GM19438 (cell line): ENCODE measurements at regions not wholly inside any gene's neighbourhood (a gene's known extent, or its start where the extent isn't known, plus 50 kb on each side); places are given as distances from the start of the nearest gene placed in this dataset.
"Not testable (repeated sequence)": the region's sequence is repeated elsewhere in the genome, so short reads cannot be mapped to it uniquely, and the experiment has no call there.

Source experiments
- ATAC-seq: cut with Tn5 transposase; IDR thresholded peaks from one replicate; pipeline ENCODE4 v1.9.1; 2021; ENCODE audit warnings: low read depth; ENCODE audit not compliant: unreplicated experiment

- no peak for ATAC-seq
Measured at GRCh38 chr11:79616392-79616851, 175.6 kb upstream of the TENM4 start.

DNA sequence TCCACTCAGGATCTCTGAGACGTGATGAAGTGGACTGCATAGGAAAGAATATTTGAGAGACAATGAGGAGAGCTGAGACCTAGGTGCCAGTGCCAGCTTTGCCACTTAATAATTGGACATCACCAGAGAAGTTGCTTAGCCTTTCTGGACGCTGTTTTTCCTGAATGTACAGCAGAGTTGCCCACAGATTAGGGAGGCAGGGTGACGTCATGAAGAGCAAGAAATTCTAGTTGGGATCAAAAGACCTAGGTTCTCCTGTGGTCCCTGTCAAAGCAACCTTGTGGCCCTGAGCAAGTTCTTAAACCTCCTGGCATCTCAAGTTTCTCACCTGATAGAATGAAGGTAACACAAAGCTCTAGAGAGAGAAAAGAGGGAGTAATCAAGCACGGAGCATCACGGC is 174.6 kb upstream of the TENM4 start:
- no peak for ATAC-seq

DNA sequence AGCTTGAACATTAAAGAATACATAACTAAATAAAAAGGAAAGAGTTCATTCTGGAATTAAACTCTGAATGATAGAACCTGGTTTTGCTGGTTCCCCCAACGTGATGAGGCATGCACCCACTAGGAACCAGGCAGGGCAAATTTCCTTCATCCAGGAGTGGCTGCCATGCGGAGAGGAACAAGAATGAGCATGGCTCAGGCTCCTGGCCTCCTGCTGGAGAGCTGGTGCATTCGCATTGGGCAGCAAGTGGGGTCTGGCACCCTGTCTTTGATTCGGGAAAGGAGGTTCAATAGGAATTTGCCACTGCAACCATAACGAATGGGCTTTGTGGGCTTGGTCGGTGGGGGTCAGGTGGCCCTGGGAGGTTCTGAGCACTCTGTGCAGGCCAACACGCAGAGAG is 169.8 kb upstream of the TENM4 start:
- ATAC-seq, result no peak

GRCh38 chr11:79610139-79610538 is 169.3 kb upstream of the TENM4 start:
- ATAC-seq, result no peak

- ATAC-seq, result no peak
Measured at GRCh38 chr11:79609511-79609910, 168.7 kb upstream of the TENM4 start.

DNA sequence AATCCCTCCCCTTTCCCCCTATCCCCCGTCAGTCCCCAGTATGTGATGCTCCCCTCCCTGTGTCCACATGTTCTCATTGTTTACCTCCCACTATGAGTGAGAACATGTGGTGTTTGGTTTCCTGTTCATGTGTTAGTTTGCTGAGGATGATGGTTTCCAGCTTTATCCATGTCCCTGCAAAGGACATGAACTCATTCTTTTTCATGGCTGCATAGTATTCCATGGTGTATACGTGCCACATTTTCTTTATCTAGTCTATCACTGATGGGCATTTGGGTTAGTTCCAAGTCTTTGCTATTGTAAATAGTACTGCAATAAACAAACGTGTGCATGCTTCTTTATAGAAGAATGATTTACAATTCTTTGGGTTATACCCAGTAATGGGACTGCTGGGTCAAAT is 165.6 kb upstream of the TENM4 start:
- ATAC-seq, result not testable (repeated sequence)

DNA sequence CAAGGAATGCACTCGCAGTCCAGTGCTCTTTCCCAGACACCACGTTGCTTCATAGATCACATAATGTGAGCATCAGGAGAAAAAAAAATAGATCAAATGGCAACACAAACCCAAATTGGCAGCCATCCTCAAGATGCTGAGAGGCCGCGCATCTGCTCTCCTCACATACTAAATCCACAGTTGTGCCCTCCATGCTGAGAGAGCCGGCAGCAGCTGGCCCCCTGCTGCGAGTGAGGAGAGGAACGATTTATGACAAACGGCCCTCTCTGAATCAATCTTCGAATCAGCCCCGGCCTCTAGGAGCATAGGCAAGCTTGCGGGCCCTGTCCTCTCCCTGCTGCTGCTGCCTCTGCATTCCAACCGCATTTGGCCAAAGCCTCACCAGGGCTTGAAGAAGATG is 159.9 kb upstream of the TENM4 start:
- ATAC-seq, result no peak

GRCh38 chr11:79594834-79595233 is 154.0 kb upstream of the TENM4 start:
- ATAC-seq, result no peak

GRCh38 chr11:79592824-79593223 is 152.0 kb upstream of the TENM4 start:
- ATAC-seq, result no peak

DNA sequence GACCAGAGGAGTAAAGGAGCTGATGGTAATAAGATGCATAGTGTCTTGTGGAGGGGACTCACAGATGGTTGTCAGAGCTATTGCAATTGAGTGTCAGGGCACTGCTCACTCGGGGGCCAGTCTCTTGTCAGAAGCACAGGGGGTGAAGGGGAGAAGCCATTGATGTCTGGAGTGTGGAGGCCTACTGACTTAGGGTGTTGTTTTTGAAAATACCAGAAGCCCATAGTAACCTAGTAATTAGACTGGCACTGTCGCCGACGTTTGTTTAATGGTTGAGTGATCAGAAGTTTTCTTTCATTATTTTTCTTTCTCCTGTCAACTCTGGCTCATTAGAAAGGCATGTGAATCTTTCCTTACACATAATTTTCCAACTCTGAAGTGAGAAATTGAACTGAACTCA is 151.6 kb upstream of the TENM4 start:
- ATAC-seq, result no peak

DNA sequence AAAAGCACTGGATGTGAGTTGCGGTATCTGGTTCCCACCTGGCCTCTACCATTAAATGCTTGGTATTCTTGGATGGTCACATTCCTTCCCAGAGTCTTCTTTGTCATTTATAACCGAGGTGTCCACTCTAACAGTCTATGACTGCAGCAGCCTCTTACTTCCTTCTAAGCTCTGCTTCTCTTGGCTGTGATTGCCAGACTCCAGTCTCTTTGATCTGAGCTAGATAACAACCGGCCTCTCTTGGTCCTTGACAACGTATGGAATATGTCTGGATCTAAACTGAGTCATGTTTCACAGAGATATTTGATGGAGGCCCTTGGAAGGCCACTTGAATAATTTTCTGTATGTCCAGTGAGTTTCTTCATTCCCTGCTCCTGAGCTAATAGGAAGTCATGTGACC is 141.6 kb upstream of the TENM4 start:
- no peak for ATAC-seq

GRCh38 chr11:79579063-79579462 is 138.2 kb upstream of the TENM4 start:
- ATAC-seq, result no peak

DNA sequence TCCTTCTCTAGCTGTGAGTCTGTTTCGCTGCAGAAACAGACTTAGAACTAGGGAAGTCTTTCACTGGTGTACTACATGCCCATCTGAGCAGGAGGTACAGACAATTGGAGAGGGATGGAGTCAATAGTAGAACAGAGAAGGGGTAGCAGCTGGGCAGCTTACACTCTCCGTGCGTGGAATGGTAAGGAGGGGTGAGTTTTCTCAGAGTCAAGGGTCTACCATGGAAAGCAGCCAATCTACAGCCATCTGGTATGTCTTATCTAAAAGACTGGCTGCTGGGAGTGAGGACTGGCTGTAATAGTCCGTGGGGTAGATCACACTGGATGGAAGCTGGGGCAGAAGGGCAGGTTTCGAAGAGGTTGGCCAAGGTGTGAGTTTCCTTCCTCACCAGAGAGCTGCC is 137.3 kb upstream of the TENM4 start:
- ATAC-seq, result no peak

GRCh38 chr11:79575701-79576100 is 134.9 kb upstream of the TENM4 start:
- no peak for ATAC-seq

DNA sequence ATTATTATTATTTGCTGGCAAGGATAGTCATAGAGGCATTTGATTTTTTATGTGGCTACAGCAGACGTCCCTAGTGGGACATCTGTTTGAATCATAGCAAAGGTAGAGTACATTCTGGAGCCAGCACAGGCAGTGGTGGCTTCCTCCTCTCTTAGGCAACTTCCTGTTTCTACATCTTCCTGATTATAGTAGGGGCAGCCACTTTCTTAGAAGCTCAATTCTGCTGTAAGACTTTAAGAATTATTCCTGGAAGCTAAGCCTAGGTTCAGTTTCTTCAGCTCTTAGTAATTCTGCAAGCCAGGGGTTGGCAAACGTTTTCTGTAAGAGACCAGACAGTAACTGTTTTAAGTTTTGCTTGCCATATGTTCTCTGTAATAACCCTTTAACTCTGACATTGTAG is 129.3 kb upstream of the TENM4 start:
- ATAC-seq, result no peak

GRCh38 chr11:79564288-79564925 is 123.6 kb upstream of the TENM4 start:
- no peak for ATAC-seq

DNA sequence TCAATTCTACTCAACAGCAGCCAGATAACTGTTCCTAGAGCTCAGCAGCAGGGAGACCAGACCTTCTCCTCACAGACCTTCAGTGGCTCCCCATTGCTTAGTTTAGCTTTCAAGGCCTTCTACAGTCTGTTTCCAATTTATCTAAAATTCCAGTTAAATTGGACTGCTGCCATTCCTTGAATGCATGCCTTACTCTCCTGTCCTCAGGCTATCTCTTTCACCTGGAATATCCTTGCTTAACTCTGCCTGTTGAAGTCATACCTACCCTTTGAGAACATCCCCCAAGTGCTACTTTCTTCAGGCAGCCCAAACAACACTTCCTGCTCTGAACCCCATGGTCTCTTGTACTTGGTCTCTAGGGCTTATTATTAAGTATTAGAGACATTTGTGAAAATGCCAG is 120.7 kb upstream of the TENM4 start:
- no peak for ATAC-seq

GRCh38 chr11:79550809-79551208 is 110.0 kb upstream of the TENM4 start:
- no peak for ATAC-seq

DNA sequence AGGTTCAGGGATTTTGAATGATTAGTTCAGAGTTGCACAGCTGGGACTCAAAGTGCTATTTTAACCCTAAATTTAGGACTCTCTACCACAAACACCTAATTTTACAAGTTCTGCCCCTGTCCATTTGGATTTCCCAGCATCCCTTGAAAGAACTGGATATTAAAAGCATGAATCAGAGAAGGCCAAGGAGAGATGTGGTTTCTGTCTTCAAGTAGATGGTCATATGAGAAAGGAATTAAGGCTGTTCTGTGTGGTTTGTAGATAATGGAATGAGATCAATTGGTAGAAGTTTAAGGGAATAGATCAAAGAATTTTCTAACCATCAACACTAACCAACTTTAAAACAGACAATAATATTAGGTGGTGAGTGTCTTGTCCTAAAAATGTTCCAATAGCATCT is 106.4 kb upstream of the TENM4 start:
- no peak for ATAC-seq

- no peak for ATAC-seq
Measured at GRCh38 chr11:79546351-79546750, 105.5 kb upstream of the TENM4 start.

- no peak for ATAC-seq
Measured at GRCh38 chr11:79544361-79544760, 103.5 kb upstream of the TENM4 start.

GRCh38 chr11:79543101-79543500 is 102.3 kb upstream of the TENM4 start:
- ATAC-seq, result no peak

- no peak for ATAC-seq
Measured at GRCh38 chr11:79541466-79541865, 100.6 kb upstream of the TENM4 start.
